HepG2 (cell line): ENCODE measurements at regions not wholly inside any gene's neighbourhood (a gene's known extent, or its start where the extent isn't known, plus 50 kb on each side); places are given as distances from the start of the nearest gene placed in this dataset.

Experiments used
- ATAC-seq: fragments of 200-7000 bp; cut with Tn5 transposase; 3 replicates; pipeline ENCODE4 v1.9.1; 2020; ENCODE audit warnings: mild to moderate bottlenecking, moderate library complexity
- BruUV-seq: library from RNA; stranded (reverse); fragments of 400-500 nt; replicated peaks from 2 replicates; lab custom pipeline; 2021; lab: Mats Ljungman, UMichigan
- CTCF ChIA-PET: fragments of 300-600 bp; formaldehyde crosslinking; extraction: SDS; loops from one replicate; lab custom pipeline; 2021; ENCODE audit warnings: low total read pairs, inconsistent platforms, low intra/inter-chr PET ratio; lab: Yijun Ruan, JAX
- POLR2A ChIA-PET: fragments of 350-600 bp; sonication (Branson Sonifier 250); formaldehyde crosslinking; loops from one replicate; lab custom pipeline; 2020; ENCODE audit warnings: antibody characterized with exemption, inconsistent platforms; lab: Yijun Ruan, JAX
- DNase-seq: peaks from one replicate; pipeline ENCODE4 v3.0.0-alpha.2; 2015; ENCODE audit warnings: low spot score
- FAIRE-seq: peaks from 3 replicates; lab custom pipeline; 2011; peaks lifted over from hg19 to GRCh38; lab: Jason Lieb, UNC
- H2AFZ ChIP-seq: one replicate; pipeline ENCODE4 v1.6.1; 2011; ENCODE audit warnings: low read length, inconsistent platforms
- H3K27ac ChIP-seq: fragments of 300-600 bp; 3 replicates; pipeline ENCODE4 v1.8.0; 2011; ENCODE audit warnings: mixed run types, mild to moderate bottlenecking, mixed read lengths, low read length, inconsistent platforms; ENCODE audit not compliant: insufficient read depth; ENCODE audit errors: extremely low read length
- H3K27me3 ChIP-seq, 2 experiments: fragments of 200-600 bp in 1 of 2; 2 replicates in 1 of 2; 3 replicates in 1 of 2; pipeline versions ENCODE4 v1.6.0 to v1.8.0; 2011; ENCODE audit warnings: low read length in 2 of 2, mild to moderate bottlenecking in 2 of 2, moderate library complexity in 2 of 2, inconsistent platforms in 1 of 2; ENCODE audit not compliant: insufficient read depth in 2 of 2, control insufficient read depth in 1 of 2
- H3K36me3 ChIP-seq, 2 experiments: fragments of 200-600 bp in 1 of 2; replicated peaks in 1 of 2; 2 replicates in 1 of 2; 3 replicates in 1 of 2; pipeline versions ENCODE4 v1.5.1 to v1.8.0; 2011; ENCODE audit warnings: low read length in 2 of 2, inconsistent platforms in 1 of 2; ENCODE audit not compliant: insufficient read depth in 2 of 2, control insufficient read depth in 1 of 2
- H3K4me1 ChIP-seq: 2 replicates; pipeline ENCODE4 v1.5.1; 2012; ENCODE audit warnings: low read length, inconsistent platforms; ENCODE audit not compliant: insufficient read depth
- H3K4me2 ChIP-seq: 2 replicates; pipeline ENCODE4 v1.6.0; 2011; ENCODE audit warnings: low read depth, low read length, inconsistent platforms
- H3K4me3 ChIP-seq, 3 experiments: fragments of 200-600 bp in 1 of 3; sonication (generic), shearing (Covaris generic) in 1 of 3; replicated peaks in 1 of 3; 2 replicates each; pipeline ENCODE4 v1.5.1; 2011 to 2016; ENCODE audit warnings: low read length in 3 of 3, inconsistent platforms in 2 of 3, low read depth in 2 of 3, mild to moderate bottlenecking in 2 of 3, control low read depth in 1 of 3, mixed read lengths in 1 of 3; ENCODE audit not compliant: insufficient read depth in 1 of 3
- H3K79me2 ChIP-seq: one replicate; pipeline ENCODE4 v1.6.1; 2011; ENCODE audit warnings: low read length, inconsistent platforms; ENCODE audit not compliant: insufficient read depth
- H3K9ac ChIP-seq: 2 replicates; pipeline ENCODE4 v1.6.0; 2011; ENCODE audit warnings: mild to moderate bottlenecking, low read depth, low read length, inconsistent platforms; ENCODE audit not compliant: insufficient read depth
- H3K9me3 ChIP-seq: 2 replicates; pipeline ENCODE4 v1.5.1; 2012; ENCODE audit warnings: mild to moderate bottlenecking, low read length
- H4K20me1 ChIP-seq: 2 replicates; pipeline ENCODE4 v1.6.0; 2011; ENCODE audit warnings: inconsistent platforms, mild to moderate bottlenecking, low read length, moderate library complexity; ENCODE audit not compliant: insufficient read depth
- EP300 ChIP-seq, 3 experiments: sonication (generic) in 1 of 3; formaldehyde crosslinking in 1 of 3; IDR thresholded peaks; 2 replicates each; pipeline versions ENCODE4 v1.5.1 to v1.6.1; 2011 to 2020; ENCODE audit warnings: low read depth in 2 of 3, low read length in 2 of 3, borderline replicate concordance in 1 of 3, improper control_type of control experiment in 1 of 3, mild to moderate bottlenecking in 1 of 3, missing genetic modification reagents in 1 of 3, moderate library complexity in 1 of 3
- ETS1 ChIP-seq: sonication (generic); formaldehyde crosslinking; IDR thresholded peaks from 2 replicates; pipeline ENCODE4 v1.4.0; 2020; ENCODE audit warnings: missing genetic modification reagents
- HOXA5 ChIP-seq: sonication (generic); formaldehyde crosslinking; IDR thresholded peaks from 2 replicates; pipeline ENCODE4 v1.4.0; 2020; ENCODE audit warnings: missing genetic modification reagents
- RFXAP ChIP-seq: sonication (generic); formaldehyde crosslinking; IDR thresholded peaks from 2 replicates; pipeline ENCODE4 v1.4.0; 2020; ENCODE audit warnings: missing genetic modification reagents, borderline replicate concordance
- SSRP1 ChIP-seq: IDR thresholded peaks from 2 replicates; pipeline ENCODE4 v1.6.1; 2016; ENCODE audit warnings: control low read depth
- ZNF496 ChIP-seq: sonication (generic); formaldehyde crosslinking; IDR thresholded peaks from 2 replicates; pipeline ENCODE4 v1.8.1; 2023; ENCODE audit warnings: mild to moderate bottlenecking, moderate library complexity, missing genetic modification reagents; ENCODE audit not compliant: insufficient replicate concordance
- ZNF768 ChIP-seq: sonication (generic); formaldehyde crosslinking; IDR thresholded peaks from 2 replicates; pipeline ENCODE4 v1.4.0; 2020; ENCODE audit warnings: missing genetic modification reagents
- ZUFSP ChIP-seq: sonication (generic); formaldehyde crosslinking; IDR thresholded peaks from 2 replicates; pipeline ENCODE4 v1.9.0; 2021; ENCODE audit warnings: missing genetic modification reagents, mild to moderate bottlenecking, borderline replicate concordance
- WGBS: methylation state at CpG from one replicate; pipeline ENCODE4 v1.1.6; 2017; ENCODE audit warnings: low lambda C conversion rate; 5-methylcytosine and 5-hydroxymethylcytosine counted together
- in situ Hi-C: cut with HindIII; loops from 2 replicates; pipeline ENCODE4 v1.10.0; 2017; ENCODE audit warnings: low pct_unique_long_range_greater_than_20kb; ENCODE audit not compliant: extremely low pct_ligation_motif_present
- intact Hi-C: fragments of 100-400 bp; cut with micrococcal nuclease; formaldehyde crosslinking; loops from one replicate; pipeline ENCODE4 v1.10.0; 2022; ENCODE audit not compliant: unreplicated experiment

- WGBS: 3% methylated on average over 2 of the region's 2 CpGs
- CTCF ChIA-PET: no interaction called here
Observed at GRCh38 chr2:149849136-149849535, 261.6 kb upstream of the MMADHC start.

More at GRCh38 chr2:149849136-149849535, 261.6 kb upstream of the MMADHC start:
- Histone ChIP-seq H3K9ac (no peak overlapping the region), H3K27me3 (no peaks in the 10 kb centered on the region), H3K4me3 (no peak overlapping the region), H3K4me1 (no peaks in the 10 kb centered on the region), H3K79me2 (no peaks in the 10 kb centered on the region), H4K20me1 (no peaks in the 10 kb centered on the region), H3K9me3 (peaks cover 41% of the 10 kb centered on the region), H2AFZ (no peak overlapping the region), H3K27ac (no peak overlapping the region), H3K4me2 (no peak overlapping the region), H3K36me3 (no peaks in the 10 kb centered on the region)
- DNase-seq (no peak), FAIRE-seq (no peak), ATAC-seq (no peak)
- intact Hi-C loops (no loop called here), in situ Hi-C loops (no loop called here)
- no peak for TF ChIP-seq ETS1 (CRISPR knock-in tag)
- TF ChIP-seq ZUFSP: no peak
- TF ChIP-seq SSRP1 (CRISPR knock-in tag): no peak
- TF ChIP-seq ZNF768 (CRISPR knock-in tag): no peak
- TF ChIP-seq HOXA5 (CRISPR knock-in tag): no peak
- TF ChIP-seq EP300 (IDR thresholded peaks at IDR 0.05; ENCODE audit: low read depth in 2 of 2, low read length in 2 of 2): no peak
- TF ChIP-seq EP300 (CRISPR knock-in tag; IDR thresholded peaks at IDR 0.05; ENCODE audit: borderline replicate concordance): no peak
- TF ChIP-seq ZNF496 (CRISPR knock-in tag): no peak
- no peak for TF ChIP-seq RFXAP
- no TSS peak for BruUV-seq
- POLR2A ChIA-PET: no interaction called here
